D341Med (cell line): ENCODE measurements at regions not wholly inside any gene's neighbourhood (a gene's known extent, or its start where the extent isn't known, plus 50 kb on each side); places are given as distances from the start of the nearest gene placed in this dataset.

Experiments
- DNase-seq: peaks from one replicate; pipeline ENCODE4 v3.0.0; 2012; ENCODE audit warnings: low spot score

GRCh38 chr16:86297866-86298757 lies 212.2 kb upstream of the FOXF1 start:
- DNase-seq, result no peak

- no peak for DNase-seq
Observed at GRCh38 chr16:86298758-86299134, 211.6 kb upstream of the FOXF1 start.

- DNase-seq, result no peak
Observed at GRCh38 chr16:86299882-86300610, 210.3 kb upstream of the FOXF1 start.

- DNase-seq, result peak; percentile 66
Observed at GRCh38 chr16:86300746-86301481, 209.4 kb upstream of the FOXF1 start.

- no peak for DNase-seq
Observed at GRCh38 chr16:86302421-86303109, 207.8 kb upstream of the FOXF1 start.

- DNase-seq, result no peak
Observed at GRCh38 chr16:86303787-86304678, 206.3 kb upstream of the FOXF1 start.

GRCh38 chr16:86304868-86305267 lies 205.5 kb upstream of the FOXF1 start:
- DNase-seq, result no peak

- DNase-seq, result no peak
Observed at GRCh38 chr16:86305440-86305839, 204.9 kb upstream of the FOXF1 start.

GRCh38 chr16:86306011-86306644 lies 204.2 kb upstream of the FOXF1 start:
- DNase-seq, result no peak

GRCh38 chr16:86306811-86307513 lies 203.4 kb upstream of the FOXF1 start:
- no peak for DNase-seq

- DNase-seq, result no peak
Observed at GRCh38 chr16:86307514-86307903, 202.8 kb upstream of the FOXF1 start.

- DNase-seq, result no peak
Observed at GRCh38 chr16:86308514-86308913, 201.8 kb upstream of the FOXF1 start.

- no peak for DNase-seq
Observed at GRCh38 chr16:86313631-86314030, 196.7 kb upstream of the FOXF1 start.

GRCh38 chr16:86314402-86315025 lies 195.8 kb upstream of the FOXF1 start:
- DNase-seq, result no peak

- DNase-seq, result no peak
Observed at GRCh38 chr16:86316967-86317812, 193.1 kb upstream of the FOXF1 start.

GRCh38 chr16:86317813-86318650 lies 192.3 kb upstream of the FOXF1 start:
- DNase-seq, result no peak

- DNase-seq, result no peak
Observed at GRCh38 chr16:86319585-86320236, 190.6 kb upstream of the FOXF1 start.
